SU-DHL-6 (cell line): ENCODE measurements at regions not wholly inside any gene's neighbourhood (a gene's known extent, or its start where the extent isn't known, plus 50 kb on each side); places are given as distances from the start of the nearest gene placed in this dataset.

ENCODE experiments used
- H2AFZ ChIP-seq: fragments of 200-600 bp; sonication (generic); 2 replicates; pipeline ENCODE4 v1.6.1; 2014; ENCODE audit warnings: low read depth, mild to moderate bottlenecking, moderate library complexity, mixed read lengths, antibody characterized with exemption, low read length; ENCODE audit not compliant: severe bottlenecking
- H3F3A ChIP-seq: fragments of 200-600 bp; shearing (Covaris generic); 2 replicates; pipeline ENCODE4 v1.6.0; 2016; ENCODE audit warnings: antibody characterized with exemption, mild to moderate bottlenecking; ENCODE audit not compliant: insufficient read depth
- H3K27ac ChIP-seq: fragments of 200-600 bp; sonication (generic); 2 replicates; pipeline ENCODE4 v1.5.1; 2016; ENCODE audit warnings: low read depth, mild to moderate bottlenecking, low read length, moderate library complexity, mixed read lengths
- H3K27me3 ChIP-seq: fragments of 200-600 bp; sonication (generic), shearing (Covaris generic); 2 replicates; pipeline ENCODE4 v1.6.0; 2014; ENCODE audit warnings: mild to moderate bottlenecking, low read length
- H3K36me3 ChIP-seq: fragments of 200-600 bp; sonication (generic); 2 replicates; pipeline ENCODE4 v1.6.1; 2014; ENCODE audit warnings: mild to moderate bottlenecking, low read length, mixed read lengths
- H3K4me2 ChIP-seq: fragments of 300-600, 200-600 bp; shearing (Covaris generic), sonication (generic); 2 replicates; pipeline ENCODE4 v1.6.0; 2014; ENCODE audit warnings: low read length, low read depth, mild to moderate bottlenecking; ENCODE audit not compliant: poor library complexity, severe bottlenecking
- H3K4me3 ChIP-seq: fragments of 200-600 bp; sonication (generic); 2 replicates; pipeline ENCODE4 v1.5.1; 2014; ENCODE audit warnings: antibody characterized with exemption, low read length, mild to moderate bottlenecking, mixed read lengths; ENCODE audit not compliant: insufficient read depth, poor library complexity, severe bottlenecking
- H3K79me2 ChIP-seq: fragments of 200-600 bp; sonication (generic); 2 replicates; pipeline ENCODE4 v1.6.1; 2014; ENCODE audit warnings: mild to moderate bottlenecking, low read length, moderate library complexity; ENCODE audit not compliant: insufficient read depth
- H3K9ac ChIP-seq: fragments of 200-600 bp; sonication (generic); 2 replicates; pipeline ENCODE4 v1.7.0; 2014; ENCODE audit warnings: mild to moderate bottlenecking, low read length
- H3K9me2 ChIP-seq: fragments of 200-600 bp; sonication (generic); replicated peaks from 2 replicates; pipeline ENCODE4 v1.6.1; 2014; ENCODE audit warnings: low read length; ENCODE audit not compliant: insufficient read depth
- H3K9me3 ChIP-seq: fragments of 200-600 bp; sonication (generic); 2 replicates; pipeline ENCODE4 v1.6.1; 2014; ENCODE audit warnings: low read length, mixed read lengths; ENCODE audit not compliant: insufficient read depth
- H4K20me1 ChIP-seq: fragments of 200-600 bp; sonication (generic); 2 replicates; pipeline ENCODE4 v1.6.1; 2014; ENCODE audit warnings: low read depth, mild to moderate bottlenecking, antibody characterized with exemption, low read length, moderate library complexity, mixed read lengths
- EZH2phosphoT487 ChIP-seq: fragments of 200-600 bp; sonication (generic), shearing (Covaris generic); conservative IDR thresholded peaks from 2 replicates; pipeline ENCODE4 v1.6.1; 2018; ENCODE audit warnings: mild to moderate bottlenecking, antibody characterized with exemption, low read length, moderate library complexity, mixed read lengths
- TF ChIP-seq, protein P1 (sequence below): fragments of 200-600 bp; sonication (generic); IDR thresholded peaks from one replicate; pipeline ENCODE4 v1.5.1; 2017; ENCODE audit warnings: antibody characterized with exemption, mild to moderate bottlenecking, low read length, moderate library complexity; ENCODE audit not compliant: insufficient read depth, poor library complexity, severe bottlenecking

DNA sequence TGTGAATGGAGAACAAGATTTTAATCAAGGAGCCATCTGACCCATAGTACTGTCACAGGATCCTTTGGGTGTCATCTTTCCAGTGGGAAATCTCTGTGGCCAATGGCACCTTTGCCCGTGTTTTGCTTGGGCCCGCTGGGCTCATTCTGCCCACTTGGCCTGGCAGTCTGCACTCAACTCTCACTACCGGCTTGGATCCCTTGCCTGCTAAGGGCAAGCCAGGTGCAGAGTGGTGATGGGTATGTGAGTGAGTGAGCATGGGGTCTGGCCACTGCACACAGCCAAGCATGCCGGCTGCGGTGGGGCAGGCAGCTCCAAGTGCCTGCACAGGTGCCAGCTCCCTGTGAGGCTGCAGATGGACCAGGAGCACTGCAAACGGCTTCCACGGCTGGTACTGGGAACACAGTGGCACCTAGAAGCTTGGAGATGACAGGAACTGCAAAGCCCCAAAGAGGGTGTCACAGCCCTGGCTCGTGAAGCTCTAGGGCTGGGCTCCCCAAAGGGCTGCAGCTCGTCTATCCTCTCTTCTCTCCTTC is 454.5 kb downstream of the TMA16 start:
- no peak overlapping the region for H3K4me3 ChIP-seq
- H2AFZ ChIP-seq, result no peak overlapping the region
- H3K79me2 ChIP-seq, result no peaks in the 10 kb centered on the region
- H3K9ac ChIP-seq, result no peak overlapping the region
- H3K4me2 ChIP-seq, result no peak overlapping the region
- H3K27ac ChIP-seq, result no peak overlapping the region
- no peaks in the 10 kb centered on the region for H3K9me3 ChIP-seq
- TF ChIP-seq EZH2phosphoT487, result no peak
- TF ChIP-seq, protein P1, sequence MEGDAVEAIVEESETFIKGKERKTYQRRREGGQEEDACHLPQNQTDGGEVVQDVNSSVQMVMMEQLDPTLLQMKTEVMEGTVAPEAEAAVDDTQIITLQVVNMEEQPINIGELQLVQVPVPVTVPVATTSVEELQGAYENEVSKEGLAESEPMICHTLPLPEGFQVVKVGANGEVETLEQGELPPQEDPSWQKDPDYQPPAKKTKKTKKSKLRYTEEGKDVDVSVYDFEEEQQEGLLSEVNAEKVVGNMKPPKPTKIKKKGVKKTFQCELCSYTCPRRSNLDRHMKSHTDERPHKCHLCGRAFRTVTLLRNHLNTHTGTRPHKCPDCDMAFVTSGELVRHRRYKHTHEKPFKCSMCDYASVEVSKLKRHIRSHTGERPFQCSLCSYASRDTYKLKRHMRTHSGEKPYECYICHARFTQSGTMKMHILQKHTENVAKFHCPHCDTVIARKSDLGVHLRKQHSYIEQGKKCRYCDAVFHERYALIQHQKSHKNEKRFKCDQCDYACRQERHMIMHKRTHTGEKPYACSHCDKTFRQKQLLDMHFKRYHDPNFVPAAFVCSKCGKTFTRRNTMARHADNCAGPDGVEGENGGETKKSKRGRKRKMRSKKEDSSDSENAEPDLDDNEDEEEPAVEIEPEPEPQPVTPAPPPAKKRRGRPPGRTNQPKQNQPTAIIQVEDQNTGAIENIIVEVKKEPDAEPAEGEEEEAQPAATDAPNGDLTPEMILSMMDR, result no peak
- H3F3A ChIP-seq, result no peaks in the 10 kb centered on the region
- no peaks in the 10 kb centered on the region for H4K20me1 ChIP-seq
- H3K27me3 ChIP-seq, result no peaks in the 10 kb centered on the region
- no peaks in the 10 kb centered on the region for H3K36me3 ChIP-seq
- no peaks in the 10 kb centered on the region for H3K9me2 ChIP-seq

- no peaks in the 10 kb centered on the region for H3K27me3 ChIP-seq
- no peaks in the 10 kb centered on the region for H4K20me1 ChIP-seq
- H2AFZ ChIP-seq, result no peak overlapping the region
- no peak overlapping the region for H3K27ac ChIP-seq
- no peaks in the 10 kb centered on the region for H3K9me2 ChIP-seq
- H3K9ac ChIP-seq, result no peak overlapping the region
- no peak overlapping the region for H3K4me3 ChIP-seq
- H3F3A ChIP-seq, result no peaks in the 10 kb centered on the region
- H3K4me2 ChIP-seq, result no peak overlapping the region
- no peak for TF ChIP-seq EZH2phosphoT487
- TF ChIP-seq, protein P1, result no peak
- H3K9me3 ChIP-seq, result no peaks in the 10 kb centered on the region
- H3K36me3 ChIP-seq, result no peaks in the 10 kb centered on the region
- no peaks in the 10 kb centered on the region for H3K79me2 ChIP-seq
These were observed 455.6 kb downstream of the TMA16 start for GRCh38 chr4:163949976-163950601.

DNA sequence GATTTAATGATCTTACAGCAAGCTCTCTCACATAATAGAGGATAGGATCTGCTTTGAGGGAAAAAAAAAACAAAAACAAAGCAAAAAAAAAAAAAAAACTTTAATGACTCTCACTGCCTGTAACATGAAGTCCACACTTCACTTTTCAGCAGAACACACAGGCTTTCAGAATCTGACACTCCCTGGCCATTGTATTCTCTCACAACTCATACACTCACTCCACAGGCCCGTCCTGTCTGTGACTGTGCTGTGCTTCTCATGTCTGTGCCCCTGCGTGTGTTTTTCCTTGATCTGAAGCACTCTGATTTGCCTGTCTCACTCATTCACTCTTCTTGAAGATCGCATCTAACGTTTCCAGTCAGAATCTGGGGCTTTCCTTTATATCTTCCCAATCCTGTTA is 460.8 kb downstream of the TMA16 start:
- Histone ChIP-seq H3K36me3 (no peaks in the 10 kb centered on the region), H3K27ac (no peak overlapping the region), H3K9ac (no peak overlapping the region), H3K79me2 (no peaks in the 10 kb centered on the region), H3K4me2 (no peak overlapping the region), H3K27me3 (no peaks in the 10 kb centered on the region), H3K9me3 (no peaks in the 10 kb centered on the region), H3K9me2 (no peaks in the 10 kb centered on the region), H3F3A (no peaks in the 10 kb centered on the region), H2AFZ (no peak overlapping the region), H4K20me1 (no peaks in the 10 kb centered on the region), H3K4me3 (no peak overlapping the region)
- no peak for TF ChIP-seq EZH2phosphoT487
- TF ChIP-seq, protein P1, result no peak
